Sigmoid colon (tissue), 6 donors: ENCODE measurements at regions not wholly inside any gene's neighbourhood (a gene's known extent, or its start where the extent isn't known, plus 50 kb on each side); places are given as distances from the start of the nearest gene placed in this dataset.

ENCODE experiments used
- DNase-seq: peaks from one replicate; pipeline ENCODE4 v3.0.0-alpha.2; 2019
- H3K27ac ChIP-seq, 4 donors: fragments of 200-600 bp; sonication (generic); one replicate each; pipeline ENCODE4 v1.5.1; 2016 to 2019; ENCODE audit warnings: mild to moderate bottlenecking in 1 of 4
- H3K27me3 ChIP-seq, 3 donors: fragments of 200-600 bp; sonication (generic); one replicate each; pipeline ENCODE4 v1.5.1; 2019; ENCODE audit warnings: mild to moderate bottlenecking in 1 of 3
- H3K36me3 ChIP-seq, 4 donors: fragments of 200-600 bp; sonication (generic); one replicate each; pipeline ENCODE4 v1.5.1; 2016 to 2019
- H3K4me1 ChIP-seq, 4 donors: fragments of 200-600 bp; sonication (generic); one replicate each; pipeline ENCODE4 v1.5.1; 2017 to 2019
- H3K4me3 ChIP-seq, 4 donors: fragments of 200-600 bp; sonication (generic); one replicate each; pipeline ENCODE4 v1.5.1; 2017 to 2019; ENCODE audit warnings: mild to moderate bottlenecking in 2 of 4, moderate library complexity in 1 of 4
- H3K9me3 ChIP-seq, 4 donors: fragments of 200-600 bp in 3 of 4; sonication (generic) in 3 of 4; one replicate each; pipeline versions ENCODE4 v1.5.1 to v1.6.1; 2013 to 2019
- EP300 ChIP-seq, 4 donors: sonication (generic); formaldehyde crosslinking; IDR thresholded peaks; one replicate each; pipeline ENCODE4 v1.6.1; 2017; ENCODE audit warnings: antibody characterized with exemption in 4 of 4
- POLR2A ChIP-seq, 2 donors: fragments of 450-650 bp; IDR thresholded peaks; one replicate each; pipeline ENCODE4 v1.6.1; 2016; ENCODE audit warnings: antibody characterized with exemption in 2 of 2, mild to moderate bottlenecking in 2 of 2, moderate library complexity in 2 of 2
- POLR2AphosphoS5 ChIP-seq, 4 donors: sonication (generic); formaldehyde crosslinking; IDR thresholded peaks; one replicate each; pipeline ENCODE4 v1.6.1; 2017; ENCODE audit warnings: antibody characterized with exemption in 4 of 4
- WGBS, 2 donors: extraction: QIAGEN DNeasy Blood & Tissue Kit; methylation state at CpG; one replicate each; pipeline ENCODE4 v1.1.7; 2013; 5-methylcytosine and 5-hydroxymethylcytosine counted together
- intact Hi-C: fragments of 100-400 bp; cut with DNase I; formaldehyde crosslinking; loops from one replicate; pipeline ENCODE4 v1.15.1; 2023
- TF ChIP-seq, protein P1 (sequence below), 4 experiments: fragments of 450-650 bp in 3 of 4; fragments of 200-600 bp in 1 of 4; IDR thresholded peaks; one replicate each; pipeline ENCODE4 v1.5.1; 2016 to 2019; ENCODE audit warnings: antibody characterized with exemption in 4 of 4, mild to moderate bottlenecking in 3 of 4, moderate library complexity in 2 of 4
- donor health status: healthy with polysubstance abuse.
- donor health status: healthy.

DNA sequence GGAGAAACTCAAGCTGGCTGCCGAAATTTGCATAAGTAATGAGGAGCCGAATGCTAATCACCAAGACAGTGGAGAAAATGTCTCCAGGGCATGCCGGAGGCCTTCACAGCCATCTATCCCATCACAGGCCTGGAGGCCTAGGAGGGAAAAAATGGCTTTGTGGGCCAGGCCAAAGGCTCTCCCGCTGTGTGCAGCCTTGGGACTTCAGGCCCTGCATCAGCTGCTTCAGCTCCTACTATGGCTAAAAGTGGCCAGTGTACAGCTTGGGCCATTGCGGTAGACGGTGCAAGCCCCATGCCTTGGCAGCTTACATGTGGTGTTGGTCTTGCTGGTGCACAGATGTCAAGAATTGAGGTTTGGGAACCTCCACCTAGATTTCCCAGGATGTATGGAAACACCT lies 162.6 kb upstream of the FAM47A start:
- 94% methylated on average over 6 of the region's 6 CpGs for WGBS, 2 donors
- TF ChIP-seq POLR2A (IDR thresholded peaks at IDR 0.05): no peak
- TF ChIP-seq POLR2AphosphoS5 (IDR thresholded peaks at IDR 0.05): no peak
- TF ChIP-seq EP300 (IDR thresholded peaks at IDR 0.05): no peak
- DNase-seq: no peak
- H3K27me3 ChIP-seq: no peaks in the 10 kb centered on the region
- no peaks in the 10 kb centered on the region for H3K4me1 ChIP-seq
- H3K4me3 ChIP-seq: no peak overlapping the region
- no peaks in the 10 kb centered on the region for H3K36me3 ChIP-seq
- H3K27ac ChIP-seq: no peak overlapping the region
- no peaks in the 10 kb centered on the region for H3K9me3 ChIP-seq
- intact Hi-C loops: no loop called here

DNA sequence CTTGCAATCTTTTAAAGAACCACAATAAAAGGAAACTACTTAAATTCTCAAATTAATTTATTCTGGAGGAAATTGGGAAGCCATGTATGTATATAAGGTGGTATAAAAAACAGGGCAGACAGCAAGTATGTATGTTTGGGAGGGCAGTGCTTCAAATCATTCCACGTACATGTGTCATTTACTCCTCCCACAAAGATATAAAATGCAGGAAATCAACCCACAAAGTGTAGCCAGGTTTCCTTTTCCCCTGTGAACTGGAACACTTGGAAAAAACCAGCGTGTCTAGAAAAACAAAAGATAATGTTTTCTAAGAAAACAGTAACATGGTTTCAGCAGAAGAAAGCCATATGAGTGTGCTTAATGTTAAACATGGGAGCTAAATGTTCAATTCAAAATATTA lies 156.7 kb upstream of the FAM47A start:
- Histone ChIP-seq H3K27me3 (no peaks in the 10 kb centered on the region), H3K36me3 (no peaks in the 10 kb centered on the region), H3K9me3 (no peaks in the 10 kb centered on the region), H3K27ac (no peak overlapping the region), H3K4me1 (no peaks in the 10 kb centered on the region), H3K4me3 (no peak overlapping the region)
- WGBS, 2 donors: 29 to 40% methylated on average over 2 of the region's 2 CpGs
- intact Hi-C loops: no loop called here
- DNase-seq: no peak
- TF ChIP-seq POLR2A (IDR thresholded peaks at IDR 0.05) (no peak), POLR2AphosphoS5 (IDR thresholded peaks at IDR 0.05) (no peak), EP300 (IDR thresholded peaks at IDR 0.05) (no peak)
- TF ChIP-seq, protein P1, sequence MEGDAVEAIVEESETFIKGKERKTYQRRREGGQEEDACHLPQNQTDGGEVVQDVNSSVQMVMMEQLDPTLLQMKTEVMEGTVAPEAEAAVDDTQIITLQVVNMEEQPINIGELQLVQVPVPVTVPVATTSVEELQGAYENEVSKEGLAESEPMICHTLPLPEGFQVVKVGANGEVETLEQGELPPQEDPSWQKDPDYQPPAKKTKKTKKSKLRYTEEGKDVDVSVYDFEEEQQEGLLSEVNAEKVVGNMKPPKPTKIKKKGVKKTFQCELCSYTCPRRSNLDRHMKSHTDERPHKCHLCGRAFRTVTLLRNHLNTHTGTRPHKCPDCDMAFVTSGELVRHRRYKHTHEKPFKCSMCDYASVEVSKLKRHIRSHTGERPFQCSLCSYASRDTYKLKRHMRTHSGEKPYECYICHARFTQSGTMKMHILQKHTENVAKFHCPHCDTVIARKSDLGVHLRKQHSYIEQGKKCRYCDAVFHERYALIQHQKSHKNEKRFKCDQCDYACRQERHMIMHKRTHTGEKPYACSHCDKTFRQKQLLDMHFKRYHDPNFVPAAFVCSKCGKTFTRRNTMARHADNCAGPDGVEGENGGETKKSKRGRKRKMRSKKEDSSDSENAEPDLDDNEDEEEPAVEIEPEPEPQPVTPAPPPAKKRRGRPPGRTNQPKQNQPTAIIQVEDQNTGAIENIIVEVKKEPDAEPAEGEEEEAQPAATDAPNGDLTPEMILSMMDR (IDR thresholded peaks at IDR 0.05): no peak

DNA sequence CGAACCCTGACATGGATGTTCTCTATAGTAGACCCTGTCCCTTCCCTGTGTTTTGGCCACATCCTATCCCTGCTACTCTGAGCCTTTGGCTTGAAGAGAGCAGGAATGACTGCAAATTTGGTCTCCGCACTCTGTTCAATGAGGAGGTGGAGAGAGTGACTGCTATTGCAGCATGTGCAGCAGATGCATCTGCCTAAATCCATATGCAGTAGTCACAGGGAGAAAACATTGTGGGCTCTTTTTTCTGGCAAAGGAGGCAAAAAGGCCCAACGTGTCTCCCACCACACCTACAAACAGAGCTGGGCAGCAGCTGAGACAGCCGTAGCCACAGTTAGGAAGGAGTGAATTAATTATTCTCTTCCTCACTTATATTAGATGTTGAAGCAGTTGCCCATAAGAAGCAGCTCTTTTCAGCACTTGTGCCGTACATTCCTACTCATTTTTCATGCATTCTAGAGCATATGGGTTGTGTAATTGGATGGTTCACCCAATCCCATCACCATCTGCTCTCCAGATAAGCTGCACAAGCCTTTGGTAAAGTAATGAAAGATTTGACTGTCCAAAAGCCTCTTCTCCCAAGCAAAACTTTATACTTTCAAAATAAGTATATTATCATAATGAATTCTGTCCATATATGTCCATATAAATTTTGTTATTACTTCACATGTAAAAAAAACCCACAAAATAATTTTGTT lies 147.9 kb upstream of the FAM47A start:
- H3K9me3 ChIP-seq: no peaks in the 10 kb centered on the region
- TF ChIP-seq EP300 (IDR thresholded peaks at IDR 0.05) (no peak), POLR2A (IDR thresholded peaks at IDR 0.05) (no peak), POLR2AphosphoS5 (IDR thresholded peaks at IDR 0.05) (no peak)
- TF ChIP-seq, protein P1 (IDR thresholded peaks at IDR 0.05): no peak
- WGBS, 2 donors: 71 to 73% methylated on average over 5 of the region's 5 CpGs
- no peaks in the 10 kb centered on the region for H3K36me3 ChIP-seq
- H3K4me1 ChIP-seq: no peaks in the 10 kb centered on the region
- intact Hi-C loops: no loop called here
- H3K27me3 ChIP-seq: no peaks in the 10 kb centered on the region
- no peak overlapping the region for H3K27ac ChIP-seq
- no peak overlapping the region for H3K4me3 ChIP-seq
- DNase-seq: no peak

DNA sequence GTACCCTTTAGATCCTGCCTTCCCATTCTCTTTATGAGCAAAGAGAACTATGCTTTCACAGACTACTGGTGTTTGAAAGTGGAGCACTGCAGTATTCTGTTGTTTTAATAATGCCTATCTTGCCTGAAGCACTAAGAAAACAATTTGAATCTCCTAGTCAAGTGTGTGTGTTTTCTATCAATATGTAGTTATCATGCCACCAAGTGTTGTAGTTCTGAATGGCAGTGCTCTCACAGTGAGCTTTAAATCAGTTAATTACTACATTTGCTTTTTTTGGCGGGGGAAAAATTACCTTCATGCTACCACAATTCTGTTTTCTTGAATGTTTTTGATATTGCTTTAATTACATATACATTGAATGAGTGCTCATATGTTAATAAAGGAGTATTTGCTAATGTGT lies 143.6 kb upstream of the FAM47A start:
- no peak overlapping the region for H3K27ac ChIP-seq
- H3K4me3 ChIP-seq: no peak overlapping the region
- no peak for DNase-seq
- H3K36me3 ChIP-seq: no peaks in the 10 kb centered on the region
- WGBS, 2 donors: 0 to 2% methylated on average over 1 of the region's 1 CpG
- TF ChIP-seq EP300 (IDR thresholded peaks at IDR 0.05): no peak
- TF ChIP-seq POLR2AphosphoS5 (IDR thresholded peaks at IDR 0.05): no peak
- TF ChIP-seq, protein P1 (IDR thresholded peaks at IDR 0.05): no peak
- TF ChIP-seq POLR2A (IDR thresholded peaks at IDR 0.05): no peak
- H3K27me3 ChIP-seq: no peaks in the 10 kb centered on the region
- no peaks in the 10 kb centered on the region for H3K9me3 ChIP-seq
- intact Hi-C loops: no loop called here
- no peaks in the 10 kb centered on the region for H3K4me1 ChIP-seq

DNA sequence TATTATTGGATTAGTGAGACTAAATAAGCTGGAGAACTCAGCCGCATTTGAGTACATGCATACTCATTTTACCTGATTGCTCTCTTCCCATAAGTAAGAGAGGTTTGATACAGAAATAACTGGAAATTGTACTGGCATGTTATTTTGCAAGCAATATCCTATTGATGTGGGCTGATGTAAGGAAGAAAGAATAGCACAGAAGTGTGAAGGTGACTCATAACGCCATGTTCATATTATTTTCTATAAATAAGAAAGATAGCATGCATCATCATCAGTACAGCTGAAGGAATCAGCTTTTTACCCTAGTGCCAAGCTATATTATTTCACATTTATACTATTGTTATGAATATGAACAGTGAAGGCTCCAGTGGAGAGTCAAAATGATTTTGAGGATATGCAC lies 138.3 kb upstream of the FAM47A start:
- Histone ChIP-seq H3K4me3 (no peak overlapping the region), H3K9me3 (no peaks in the 10 kb centered on the region), H3K36me3 (no peaks in the 10 kb centered on the region), H3K27me3 (no peaks in the 10 kb centered on the region), H3K4me1 (no peaks in the 10 kb centered on the region), H3K27ac (no peak overlapping the region)
- WGBS, 2 donors: 86 to 91% methylated on average over 2 of the region's 2 CpGs
- TF ChIP-seq, protein P1 (IDR thresholded peaks at IDR 0.05): no peak
- no peak for TF ChIP-seq POLR2A (IDR thresholded peaks at IDR 0.05)
- TF ChIP-seq EP300 (IDR thresholded peaks at IDR 0.05): no peak
- TF ChIP-seq POLR2AphosphoS5 (IDR thresholded peaks at IDR 0.05): no peak
- DNase-seq: no peak
- intact Hi-C loops: no loop called here
